Right kidney (tissue), 1 donor: ENCODE measurements at regions not wholly inside any gene's neighbourhood (a gene's known extent, or its start where the extent isn't known, plus 50 kb on each side); places are given as distances from the start of the nearest gene placed in this dataset.

Experiments
- DNase-seq: peaks from one replicate; pipeline ENCODE4 v3.0.0-alpha.2; 2016

- no peak for DNase-seq
Observed at GRCh38 chr9:29873579-29873978, 2300.3 kb upstream of the C9orf72 start.

GRCh38 chr9:29875547-29875946, 2302.3 kb upstream of the C9orf72 start:
- DNase-seq: no peak

GRCh38 chr9:29882767-29883166, 2309.5 kb upstream of the C9orf72 start:
- no peak for DNase-seq

- DNase-seq: no peak
Observed at GRCh38 chr9:29906065-29906464, 2332.8 kb upstream of the C9orf72 start.

- no peak for DNase-seq
Observed at GRCh38 chr9:29928072-29928471, 2354.8 kb upstream of the C9orf72 start.

GRCh38 chr9:29939559-29939958, 2366.3 kb upstream of the C9orf72 start:
- no peak for DNase-seq

- no peak for DNase-seq
Observed at GRCh38 chr9:29945012-29945411, 2371.7 kb upstream of the C9orf72 start.

- DNase-seq: no peak
Observed at GRCh38 chr9:29958469-29958868, 2385.2 kb upstream of the C9orf72 start.

GRCh38 chr9:29965834-29966233, 2392.6 kb upstream of the C9orf72 start:
- DNase-seq: no peak

GRCh38 chr9:29966247-29966646, 2393.0 kb upstream of the C9orf72 start:
- DNase-seq: no peak

- DNase-seq: no peak
Observed at GRCh38 chr9:29968831-29969230, 2395.6 kb upstream of the C9orf72 start.

- no peak for DNase-seq
Observed at GRCh38 chr9:29969408-29969807, 2396.1 kb upstream of the C9orf72 start.

GRCh38 chr9:29969856-29970647, 2396.8 kb upstream of the C9orf72 start:
- no peak for DNase-seq

- no peak for DNase-seq
Observed at GRCh38 chr9:29974197-29974596, 2400.9 kb upstream of the C9orf72 start.

- DNase-seq: no peak
Observed at GRCh38 chr9:29976981-29977380, 2403.7 kb upstream of the C9orf72 start.

- no peak for DNase-seq
Observed at GRCh38 chr9:29981013-29981412, 2403.4 kb upstream of the ACO1 start.

- DNase-seq: no peak
Observed at GRCh38 chr9:29999645-30000044, 2384.8 kb upstream of the ACO1 start.

- no peak for DNase-seq
Observed at GRCh38 chr9:30010691-30011090, 2373.8 kb upstream of the ACO1 start.

GRCh38 chr9:30012622-30013021, 2371.8 kb upstream of the ACO1 start:
- DNase-seq: no peak

- no peak for DNase-seq
Observed at GRCh38 chr9:30015073-30015472, 2369.4 kb upstream of the ACO1 start.

- DNase-seq: no peak
Observed at GRCh38 chr9:30020161-30020560, 2364.3 kb upstream of the ACO1 start.

GRCh38 chr9:30035761-30036160, 2348.7 kb upstream of the ACO1 start:
- DNase-seq: no peak

GRCh38 chr9:30036558-30036957, 2347.9 kb upstream of the ACO1 start:
- DNase-seq: no peak

GRCh38 chr9:30039712-30040111, 2344.7 kb upstream of the ACO1 start:
- DNase-seq: no peak

- no peak for DNase-seq
Observed at GRCh38 chr9:30048396-30048795, 2336.0 kb upstream of the ACO1 start.
